NB4 (cell line): ENCODE measurements at regions not wholly inside any gene's neighbourhood (a gene's known extent, or its start where the extent isn't known, plus 50 kb on each side); places are given as distances from the start of the nearest gene placed in this dataset.

Experiments used
- POLR2A ChIP-seq: IDR thresholded peaks from 2 replicates; pipeline ENCODE4 v1.6.1; 2011; ENCODE audit warnings: mild to moderate bottlenecking; ENCODE audit not compliant: insufficient read length; ENCODE audit errors: extremely low read depth
- TF ChIP-seq, protein P1 (sequence below): IDR thresholded peaks from one replicate; pipeline ENCODE4 v1.5.1; 2012; ENCODE audit warnings: low read depth, low read length

DNA sequence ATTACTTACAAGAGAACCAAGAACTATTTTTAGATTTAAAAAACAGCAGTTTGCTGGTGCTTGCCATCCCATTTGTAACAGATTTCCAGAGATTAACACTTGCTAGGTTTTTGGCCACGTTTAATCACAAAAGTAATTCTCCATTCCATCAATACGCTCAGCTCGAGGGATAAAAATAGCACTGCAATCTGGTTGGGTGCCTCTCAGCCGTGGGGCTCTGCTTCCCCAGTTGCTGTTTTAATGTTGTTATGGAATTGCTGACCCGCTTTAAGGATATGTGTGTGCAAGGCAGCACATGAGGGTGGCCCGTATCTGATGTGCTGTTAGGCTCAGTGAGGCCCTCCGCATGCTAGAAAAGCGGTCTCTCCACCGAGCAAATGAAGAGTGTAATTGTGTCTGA, 222.2 kb upstream of the TMEM260 start:
- TF ChIP-seq, protein P1, sequence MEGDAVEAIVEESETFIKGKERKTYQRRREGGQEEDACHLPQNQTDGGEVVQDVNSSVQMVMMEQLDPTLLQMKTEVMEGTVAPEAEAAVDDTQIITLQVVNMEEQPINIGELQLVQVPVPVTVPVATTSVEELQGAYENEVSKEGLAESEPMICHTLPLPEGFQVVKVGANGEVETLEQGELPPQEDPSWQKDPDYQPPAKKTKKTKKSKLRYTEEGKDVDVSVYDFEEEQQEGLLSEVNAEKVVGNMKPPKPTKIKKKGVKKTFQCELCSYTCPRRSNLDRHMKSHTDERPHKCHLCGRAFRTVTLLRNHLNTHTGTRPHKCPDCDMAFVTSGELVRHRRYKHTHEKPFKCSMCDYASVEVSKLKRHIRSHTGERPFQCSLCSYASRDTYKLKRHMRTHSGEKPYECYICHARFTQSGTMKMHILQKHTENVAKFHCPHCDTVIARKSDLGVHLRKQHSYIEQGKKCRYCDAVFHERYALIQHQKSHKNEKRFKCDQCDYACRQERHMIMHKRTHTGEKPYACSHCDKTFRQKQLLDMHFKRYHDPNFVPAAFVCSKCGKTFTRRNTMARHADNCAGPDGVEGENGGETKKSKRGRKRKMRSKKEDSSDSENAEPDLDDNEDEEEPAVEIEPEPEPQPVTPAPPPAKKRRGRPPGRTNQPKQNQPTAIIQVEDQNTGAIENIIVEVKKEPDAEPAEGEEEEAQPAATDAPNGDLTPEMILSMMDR: no peak
- TF ChIP-seq POLR2A: no peak
